HT1080 (cell line): ENCODE measurements at regions not wholly inside any gene's neighbourhood (a gene's known extent, or its start where the extent isn't known, plus 50 kb on each side); places are given as distances from the start of the nearest gene placed in this dataset.

Source experiments
- DNase-seq: peaks from one replicate; pipeline ENCODE4 v3.0.0-alpha.2; 2015; ENCODE audit warnings: low read depth

DNA sequence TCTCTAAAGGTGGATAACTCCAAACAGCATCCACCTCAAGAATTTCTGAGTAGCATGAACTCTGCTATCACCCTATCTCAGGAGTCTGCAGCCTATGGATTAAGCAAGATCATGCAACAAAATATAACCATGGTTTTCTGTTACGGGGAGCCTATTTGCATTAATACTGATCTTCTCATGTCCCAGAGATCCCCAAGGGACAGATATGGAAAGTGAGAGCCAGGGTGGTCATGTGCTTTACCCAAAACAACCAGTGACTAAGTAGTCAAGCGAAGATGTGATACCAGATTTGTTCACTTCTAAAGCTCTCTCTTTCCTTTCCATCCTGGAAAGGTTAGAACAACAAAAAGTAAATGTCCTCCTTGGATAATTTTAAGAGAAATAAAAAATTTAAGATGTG lies 125.1 kb downstream of the PRRX1 start:
- no peak for DNase-seq

DNA sequence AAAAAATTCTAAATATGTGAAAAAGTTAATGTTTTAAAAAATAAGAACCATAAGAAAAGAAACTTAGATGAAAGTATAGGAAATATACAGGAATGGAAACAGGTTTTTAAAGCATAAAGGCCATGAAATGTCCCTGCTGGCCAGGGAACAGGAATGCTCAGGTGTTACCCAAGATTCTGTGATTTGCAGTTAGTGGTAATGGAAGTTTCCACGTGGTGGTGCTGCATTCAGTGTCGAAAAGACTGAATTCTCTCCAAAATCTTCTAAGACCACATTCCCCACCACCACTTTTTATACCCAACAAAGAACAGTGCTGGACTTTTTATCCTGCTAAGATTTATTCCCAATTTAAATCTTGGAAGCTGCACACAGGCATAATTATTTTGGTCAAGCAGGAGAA lies 126.2 kb downstream of the PRRX1 start:
- DNase-seq, result no peak

DNA sequence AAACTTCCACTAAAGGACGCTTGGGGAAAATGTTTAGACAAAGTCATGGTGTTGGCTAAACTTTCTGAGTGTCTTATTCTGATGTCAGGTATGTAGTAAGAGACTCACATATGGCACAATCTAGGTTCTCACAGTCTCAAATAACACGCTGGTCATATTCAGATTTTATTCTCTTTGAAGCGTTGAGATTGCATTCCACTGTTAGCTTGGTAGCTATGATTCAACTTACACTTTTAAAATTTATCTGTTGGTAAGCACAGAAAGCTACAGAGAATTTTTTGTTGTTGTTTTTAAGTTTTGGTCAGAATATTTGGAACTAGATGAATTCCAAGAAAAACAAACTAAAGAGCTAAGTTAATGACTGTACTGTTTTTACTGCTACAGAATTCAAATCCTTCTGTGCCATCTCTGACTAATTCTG lies 126.7 kb downstream of the PRRX1 start:
- no peak for DNase-seq

DNA sequence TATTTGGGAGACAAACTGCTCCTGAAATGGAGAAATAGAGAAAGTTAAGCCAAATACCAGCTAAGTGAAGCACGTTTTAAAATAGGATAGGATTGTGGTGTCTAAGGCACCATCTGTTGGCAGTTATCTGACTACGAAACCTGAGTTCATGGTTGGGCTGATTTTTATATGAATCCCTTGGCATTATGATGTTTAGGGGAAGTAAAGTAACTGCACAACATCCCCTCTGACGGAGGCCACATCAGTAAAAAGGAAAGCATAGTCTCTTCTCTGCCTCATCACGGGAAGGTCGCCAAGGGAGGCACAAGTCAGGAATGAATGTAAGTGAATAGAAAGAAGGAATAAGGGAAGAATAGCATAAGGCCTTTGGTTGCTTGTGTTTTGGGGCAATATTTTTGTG lies 128.0 kb downstream of the PRRX1 start:
- DNase-seq, result no peak

DNA sequence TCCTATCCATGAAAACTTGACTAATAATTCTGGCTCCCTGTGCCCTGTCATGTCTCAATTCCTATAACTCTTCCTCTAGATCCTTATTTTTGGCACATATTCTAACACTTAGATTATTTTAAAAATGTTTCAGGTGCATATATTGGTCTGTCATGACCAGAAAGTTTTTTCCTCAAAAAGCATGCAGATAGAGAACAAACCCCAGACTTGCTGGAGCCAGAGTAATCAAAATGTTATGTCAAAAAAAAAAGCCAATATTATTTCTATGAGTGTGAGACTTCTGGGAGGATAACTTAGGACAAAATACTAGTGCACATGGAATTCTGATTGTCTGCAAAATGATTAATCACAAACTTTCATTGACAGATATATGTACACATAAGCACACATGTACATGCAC lies 135.1 kb upstream of the MROH9 start:
- no peak for DNase-seq

DNA sequence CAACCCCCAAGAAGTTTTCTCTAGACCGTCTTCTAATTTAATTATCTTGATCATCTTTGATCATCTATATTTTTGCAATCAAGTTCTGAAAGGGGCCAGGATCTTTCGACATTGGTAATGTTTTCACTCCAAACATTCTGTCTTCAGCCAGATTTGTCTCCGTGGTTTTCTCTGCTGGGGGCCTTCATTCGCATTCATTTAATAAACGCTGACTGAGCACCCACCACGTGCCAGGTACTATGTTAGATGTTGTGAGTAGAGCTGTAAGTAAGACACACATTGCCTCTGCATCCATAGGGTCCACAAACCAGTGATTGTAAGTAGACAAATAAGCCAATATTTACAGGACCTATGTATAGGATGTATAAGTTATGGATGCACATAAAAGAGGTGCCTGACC lies 134.5 kb upstream of the MROH9 start:
- DNase-seq, result no peak

DNA sequence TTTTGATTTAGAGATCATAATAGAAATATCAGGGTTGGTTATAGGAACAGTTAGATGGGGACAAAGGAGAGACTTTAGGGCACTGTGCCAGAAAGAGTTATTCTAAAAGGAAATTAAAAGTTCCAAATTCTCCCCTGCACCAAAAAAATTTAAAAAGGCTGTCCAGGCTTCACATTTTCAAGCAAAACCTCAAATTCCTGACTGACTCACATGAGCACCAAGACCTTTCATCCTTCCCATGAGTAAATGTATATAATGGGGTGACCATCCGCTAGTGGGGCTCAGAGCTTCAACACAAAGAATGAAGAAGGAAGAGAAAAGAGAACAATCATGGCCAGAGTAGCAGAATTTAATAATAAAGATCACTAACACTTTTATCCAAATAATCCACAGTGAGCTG lies 131.6 kb upstream of the MROH9 start:
- no peak for DNase-seq

DNA sequence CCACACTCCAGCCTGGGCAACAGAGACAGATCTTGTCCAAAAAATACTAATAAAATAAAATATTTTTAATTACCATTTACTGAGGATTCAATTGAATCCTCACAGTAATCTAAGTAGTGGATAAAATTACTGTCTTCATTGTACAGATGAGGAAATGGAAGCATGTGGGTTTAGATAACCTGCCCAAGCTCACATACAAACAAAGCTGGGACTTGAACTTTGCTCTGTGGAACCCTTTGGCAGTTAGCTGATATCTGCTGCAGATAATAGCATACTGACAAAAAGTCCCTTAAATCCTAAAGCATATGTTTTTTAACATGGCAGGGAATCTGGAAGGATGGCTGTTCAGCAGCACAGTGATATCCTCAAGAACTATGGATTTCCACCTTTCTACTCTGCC lies 130.9 kb upstream of the MROH9 start:
- no peak for DNase-seq

DNA sequence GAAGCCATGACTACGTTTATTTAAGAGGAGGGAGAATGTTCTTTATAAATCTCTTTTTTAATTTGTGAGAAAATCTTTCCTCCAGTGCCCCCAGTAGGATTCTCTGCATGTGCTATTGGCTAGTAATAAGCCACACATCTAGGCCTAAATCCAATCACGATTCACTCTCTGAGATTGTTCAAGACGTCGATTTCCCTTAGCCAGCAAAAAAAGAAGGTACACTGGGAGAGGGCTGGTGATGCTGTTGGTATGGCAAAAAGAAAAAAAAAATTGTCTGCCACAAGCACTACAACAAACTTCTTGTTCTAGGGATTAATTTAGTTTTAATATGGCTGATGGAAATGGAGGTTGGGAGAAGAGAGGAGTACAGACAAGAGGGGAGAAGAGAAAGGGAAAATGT lies 130.5 kb upstream of the MROH9 start:
- DNase-seq, result no peak

DNA sequence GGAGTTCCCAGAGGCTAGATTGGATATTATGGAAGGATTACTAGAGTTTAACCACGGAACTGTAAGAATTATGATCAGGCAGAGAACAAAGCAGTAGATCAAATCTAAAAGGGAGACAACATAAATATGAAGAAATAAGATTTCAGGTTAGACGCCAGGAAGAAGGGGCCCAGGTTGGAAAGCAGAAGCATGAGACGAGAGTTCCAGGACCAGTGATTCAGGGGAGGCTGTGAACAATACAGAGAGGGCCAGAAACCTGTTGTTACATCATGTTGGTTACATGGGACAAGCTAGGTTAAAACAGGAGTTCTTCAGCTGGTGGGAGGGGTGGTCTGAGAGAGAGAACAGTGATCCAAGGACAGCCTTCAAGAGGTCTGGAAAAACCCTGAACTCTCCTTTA lies 128.4 kb upstream of the MROH9 start:
- no peak for DNase-seq

DNA sequence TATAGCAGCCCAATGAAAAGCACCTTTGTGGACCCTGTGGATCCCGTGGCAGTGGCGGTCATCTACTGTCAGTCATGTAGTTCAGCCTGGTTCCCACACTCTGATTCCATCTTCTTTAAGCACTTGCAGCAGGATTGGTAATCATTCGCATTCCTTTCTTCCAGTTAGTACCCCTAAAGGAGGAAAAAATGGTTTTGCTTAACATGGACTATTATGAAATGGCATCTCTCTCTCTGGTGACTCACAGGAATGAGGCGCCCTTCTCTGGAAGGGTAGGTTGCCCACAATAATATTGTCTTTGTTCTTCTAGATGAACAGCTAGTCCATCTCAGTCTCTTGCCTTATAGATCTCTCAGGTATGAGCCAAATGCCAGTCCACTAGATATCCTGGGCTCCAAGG lies 127.9 kb upstream of the MROH9 start:
- peak; percentile 94 for DNase-seq

DNA sequence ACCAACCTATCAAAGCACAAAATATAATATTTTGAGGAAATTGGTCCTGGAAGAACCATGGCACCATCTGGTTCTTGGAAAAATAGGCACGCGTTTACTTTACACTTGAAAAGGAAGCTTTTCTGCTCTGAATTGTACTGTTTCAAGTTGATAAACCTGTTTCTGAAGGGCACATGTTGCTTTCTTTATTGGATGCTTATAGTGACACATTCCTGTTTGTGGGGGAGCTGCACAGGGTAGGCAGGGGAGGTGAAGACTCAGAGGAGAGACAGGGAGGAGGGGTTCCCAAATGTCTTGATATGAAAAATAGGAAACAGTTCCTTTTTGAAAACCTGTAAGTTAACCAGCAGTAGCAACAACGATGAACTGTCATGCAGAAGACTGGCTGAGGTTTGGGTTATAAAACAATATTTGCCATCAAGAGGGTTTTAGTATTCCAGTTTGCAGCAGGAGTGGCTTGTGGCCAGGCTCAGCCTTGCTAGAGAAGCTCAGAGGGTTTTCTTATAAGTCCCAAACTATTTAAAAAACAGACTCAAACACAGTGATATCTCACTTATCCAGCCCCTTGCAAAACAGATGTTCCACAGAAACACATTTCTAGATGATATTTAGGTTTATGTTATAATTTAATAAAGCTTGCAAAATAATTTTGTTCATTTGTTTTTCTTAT lies 127.0 kb upstream of the MROH9 start:
- no peak for DNase-seq

DNA sequence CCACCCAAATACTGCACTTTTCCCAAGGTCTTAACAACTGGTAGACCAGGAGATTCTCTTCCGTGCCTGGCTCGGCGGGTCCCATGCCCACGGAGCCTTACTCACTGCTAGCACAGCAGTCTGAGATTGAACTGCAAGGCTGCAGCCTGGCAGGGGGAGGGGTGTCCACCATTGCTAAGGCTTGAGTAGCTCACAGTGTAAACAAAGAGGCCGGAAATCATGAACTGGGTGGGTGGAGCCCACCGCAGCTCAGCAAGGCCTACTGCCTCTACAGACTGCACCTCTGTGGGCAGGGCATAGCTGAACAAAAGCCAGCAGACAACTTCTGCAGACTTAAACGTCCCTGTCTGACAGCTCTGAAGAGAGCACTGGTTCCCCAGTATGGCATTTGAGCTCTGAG lies 124.3 kb upstream of the MROH9 start:
- peak; percentile 69 for DNase-seq

DNA sequence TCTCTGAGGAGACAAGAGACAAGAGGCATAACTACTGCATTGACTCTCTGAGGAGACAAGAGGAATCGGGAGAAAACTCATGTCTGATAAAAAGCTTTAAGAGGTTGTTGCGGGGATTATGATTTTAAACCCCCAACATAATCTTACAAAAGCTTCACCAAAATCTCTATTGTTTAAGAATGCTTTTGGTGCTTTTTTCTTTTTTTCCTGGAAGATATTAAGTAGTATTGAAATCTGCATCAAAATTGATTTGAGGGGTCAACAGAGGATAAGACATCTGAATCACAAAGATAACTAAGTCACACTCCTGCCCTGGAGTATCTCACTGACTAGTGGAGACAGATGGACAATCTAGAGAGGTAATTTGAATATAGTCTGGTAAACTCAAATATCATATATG lies 115.6 kb upstream of the MROH9 start:
- DNase-seq, result no peak

DNA sequence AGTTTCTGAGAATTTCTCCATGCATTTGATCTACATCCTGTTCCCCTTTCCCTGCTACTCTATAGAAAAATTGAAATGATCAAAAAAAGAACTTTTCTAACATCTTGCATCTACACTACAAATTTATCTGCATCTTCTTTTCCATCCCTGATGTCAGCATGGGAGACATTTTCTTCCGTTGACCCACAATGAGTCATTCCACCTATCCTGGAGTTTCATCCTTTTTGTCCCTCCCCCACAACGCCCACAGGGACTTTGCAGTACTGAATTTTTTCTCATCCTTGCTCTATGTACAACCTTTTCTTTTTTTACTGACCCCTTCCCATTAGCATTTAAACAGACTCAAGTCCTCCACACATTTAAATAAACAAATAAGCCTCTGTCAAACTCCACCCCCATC lies 112.2 kb upstream of the MROH9 start:
- peak; percentile 44 for DNase-seq

DNA sequence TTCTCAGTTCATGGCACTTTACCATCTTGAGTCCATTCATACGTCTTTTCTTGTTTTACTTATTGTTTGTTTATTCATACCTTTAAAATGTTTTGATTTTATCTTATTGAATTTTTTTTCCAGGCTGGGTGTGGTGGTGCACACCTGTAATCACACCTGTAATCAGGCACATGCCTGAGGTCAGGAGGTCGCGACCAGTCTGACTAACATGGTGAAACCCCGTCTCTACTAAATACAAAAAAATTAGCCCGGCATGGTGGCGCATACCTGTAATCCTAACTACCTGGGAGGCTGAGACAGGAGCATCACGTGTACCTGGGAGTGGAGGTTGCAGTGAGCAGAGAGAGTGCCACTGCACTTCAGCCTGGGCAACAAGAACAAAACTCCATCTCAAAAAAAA lies 104.1 kb upstream of the MROH9 start:
- DNase-seq, result no peak

DNA sequence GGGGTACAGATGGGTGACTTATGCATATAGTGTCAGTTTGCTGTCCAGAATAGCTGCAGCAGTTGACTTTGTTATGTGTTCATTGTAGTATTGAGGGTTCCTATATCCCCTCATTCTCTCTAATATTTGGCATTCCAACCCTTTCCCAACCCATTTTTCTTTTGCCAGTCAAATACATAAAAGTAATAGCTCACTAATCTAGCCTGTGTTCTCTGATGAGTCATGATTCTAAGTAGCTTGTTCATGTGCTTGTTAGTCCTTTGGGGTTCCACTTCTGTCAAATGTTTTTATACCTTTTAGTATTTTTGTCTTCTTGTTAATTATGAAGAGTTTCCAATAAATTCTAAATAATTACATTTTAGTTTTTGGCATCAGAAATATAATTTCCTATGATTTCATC lies 99.2 kb upstream of the MROH9 start:
- peak; percentile 23 for DNase-seq

DNA sequence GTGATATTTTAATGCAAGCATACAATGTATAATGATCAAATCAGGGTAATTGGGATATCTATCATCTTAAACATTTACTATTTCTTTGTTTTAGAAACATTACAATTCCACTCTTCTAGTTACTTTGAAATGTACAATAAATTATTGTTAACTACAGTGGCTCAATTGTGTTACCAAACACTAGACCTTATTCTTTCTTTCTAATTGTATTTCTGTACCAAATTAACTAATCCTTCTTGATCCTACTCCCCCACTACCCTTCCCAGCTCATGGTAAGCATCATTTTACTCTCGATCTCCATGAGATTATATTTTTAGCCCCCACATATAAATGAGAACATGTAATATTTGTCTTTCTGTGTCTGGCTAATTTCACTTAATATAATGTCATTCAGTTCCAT lies 95.0 kb upstream of the MROH9 start:
- DNase-seq, result no peak

DNA sequence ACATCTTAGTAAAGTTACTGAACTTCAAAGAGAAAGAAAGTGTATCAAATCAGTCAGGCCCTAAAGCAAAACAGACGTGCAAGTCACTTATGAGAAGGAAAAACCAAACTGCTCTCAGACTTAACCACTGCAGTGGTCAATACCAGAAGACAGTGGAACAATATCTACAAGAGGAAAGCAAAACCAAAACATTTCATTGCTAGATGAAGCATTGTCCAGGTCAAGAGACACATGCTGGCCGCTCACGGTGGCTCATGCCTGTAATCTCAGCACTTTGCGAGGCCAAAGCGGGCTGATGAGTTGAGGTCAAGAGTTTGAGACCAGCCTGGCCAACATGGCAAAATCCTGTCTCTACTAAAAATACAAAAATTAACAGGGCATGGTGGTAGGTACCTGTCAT lies 82.0 kb upstream of the MROH9 start:
- DNase-seq, result no peak

DNA sequence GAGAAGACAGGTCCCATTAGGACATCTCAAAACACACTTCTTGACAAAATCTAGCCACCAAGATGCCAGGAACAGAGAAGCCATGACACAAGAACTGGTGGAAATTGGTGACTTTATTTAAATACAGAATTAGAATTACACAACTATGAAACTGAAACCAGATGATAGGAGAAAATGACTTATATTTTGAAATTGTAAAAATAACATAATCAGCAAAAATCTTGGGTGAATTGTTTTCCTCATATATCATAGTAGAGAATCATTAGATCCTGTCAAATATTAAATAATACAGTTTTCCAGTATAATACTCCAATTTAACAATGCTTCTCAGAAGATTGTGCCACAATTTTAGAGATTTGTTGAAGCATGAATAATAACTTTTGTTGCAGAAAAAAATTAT lies 81.5 kb upstream of the MROH9 start:
- DNase-seq, result no peak

DNA sequence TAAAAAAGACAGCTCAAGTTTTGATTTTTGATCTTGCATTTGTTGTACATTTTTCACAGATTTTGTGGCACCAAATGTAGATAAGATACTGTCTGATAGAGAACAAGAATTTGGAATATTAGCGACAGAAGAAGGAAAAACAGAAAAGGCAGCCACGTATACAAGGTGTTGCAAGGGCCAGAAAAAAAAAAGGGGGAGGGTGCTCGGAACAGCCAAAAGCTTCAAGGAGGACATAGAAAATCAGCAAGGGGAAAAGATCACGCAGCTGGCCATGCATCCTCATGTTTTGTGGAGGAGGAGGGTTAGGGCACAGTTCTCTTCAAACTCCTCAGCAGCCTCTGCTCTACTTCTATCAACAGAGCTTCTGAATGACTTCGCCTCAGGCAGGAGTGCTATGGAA lies 80.7 kb upstream of the MROH9 start:
- no peak for DNase-seq

DNA sequence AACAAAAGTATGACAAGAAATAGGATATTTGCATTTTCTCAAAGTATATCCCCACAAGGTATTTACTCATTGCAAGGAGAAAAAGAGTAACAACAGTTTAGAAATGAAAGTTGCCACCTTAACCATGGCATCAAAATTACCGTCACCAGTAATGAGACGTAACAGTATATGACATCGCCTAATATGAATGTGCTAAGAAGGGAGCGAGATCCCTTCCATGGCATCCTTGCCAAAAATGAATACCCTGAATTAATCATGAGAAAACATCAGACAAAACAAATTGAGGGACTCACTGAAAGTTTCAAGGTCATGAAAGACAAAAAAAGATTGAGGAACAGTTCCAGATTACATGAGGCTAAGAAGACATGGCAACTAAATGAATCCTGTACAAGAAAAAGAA lies 78.9 kb upstream of the MROH9 start:
- DNase-seq, result no peak

DNA sequence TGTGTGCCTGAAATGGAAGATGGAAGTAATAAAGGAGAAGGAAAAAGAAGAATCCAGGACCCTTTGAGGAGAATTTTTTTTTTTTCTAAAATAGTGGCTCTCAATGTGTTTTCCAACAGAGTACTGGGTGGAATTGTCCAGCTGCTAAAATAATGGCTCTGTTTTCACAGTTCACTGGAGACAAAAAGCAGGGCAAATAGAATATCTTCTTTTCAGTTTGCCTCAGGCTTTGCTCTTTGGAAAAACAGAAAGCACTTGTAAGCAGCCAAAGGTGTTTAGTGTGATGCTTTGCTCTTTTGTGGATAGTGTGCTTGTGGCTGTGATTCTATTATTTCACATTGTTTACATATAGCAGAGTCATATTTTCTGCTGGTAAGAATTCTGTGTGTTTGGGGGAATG lies 77.4 kb upstream of the MROH9 start:
- no peak for DNase-seq

DNA sequence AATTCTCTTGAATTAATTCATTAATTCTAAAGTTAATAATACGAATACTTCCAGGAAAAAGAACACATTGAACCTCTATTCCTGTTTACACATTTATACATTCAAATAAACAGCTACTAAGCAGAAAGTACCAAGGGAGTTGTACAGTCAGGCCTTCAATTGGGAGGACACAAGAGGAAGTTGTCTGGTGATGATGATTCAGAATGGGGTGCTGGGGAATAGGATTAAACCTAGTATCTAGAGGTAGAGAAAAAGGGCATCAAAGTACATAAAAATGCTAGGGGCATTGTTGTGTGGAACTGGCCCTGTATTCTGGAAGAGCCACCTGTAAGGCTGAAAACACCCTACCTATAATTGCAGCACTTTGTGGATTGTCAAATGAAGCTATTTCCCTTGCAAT lies 71.7 kb upstream of the MROH9 start:
- DNase-seq, result no peak
